Vagina (tissue), 2 donors: ENCODE measurements at regions not wholly inside any gene's neighbourhood (a gene's known extent, or its start where the extent isn't known, plus 50 kb on each side); places are given as distances from the start of the nearest gene placed in this dataset.

ENCODE experiments used
- POLR2A ChIP-seq, 2 donors: fragments of 450-650 bp; IDR thresholded peaks; one replicate each; pipeline ENCODE4 v1.6.1; 2017; ENCODE audit warnings: antibody characterized with exemption in 2 of 2, mild to moderate bottlenecking in 2 of 2, moderate library complexity in 2 of 2
- POLR2AphosphoS5 ChIP-seq, 2 donors: sonication (generic); formaldehyde crosslinking; IDR thresholded peaks; one replicate each; pipeline ENCODE4 v1.9.0; 2017; ENCODE audit warnings: antibody characterized with exemption in 2 of 2, mild to moderate bottlenecking in 2 of 2, low read depth in 1 of 2; ENCODE audit not compliant: insufficient read depth in 1 of 2
- TF ChIP-seq, protein P1 (sequence below), 3 experiments: fragments of 450-650 bp in 2 of 3; fragments of 200-600 bp in 1 of 3; sonication (generic) in 1 of 3; IDR thresholded peaks; one replicate each; pipeline ENCODE4 v1.5.1; 2017 to 2019; ENCODE audit warnings: antibody characterized with exemption in 3 of 3, mild to moderate bottlenecking in 2 of 3, moderate library complexity in 2 of 3

DNA sequence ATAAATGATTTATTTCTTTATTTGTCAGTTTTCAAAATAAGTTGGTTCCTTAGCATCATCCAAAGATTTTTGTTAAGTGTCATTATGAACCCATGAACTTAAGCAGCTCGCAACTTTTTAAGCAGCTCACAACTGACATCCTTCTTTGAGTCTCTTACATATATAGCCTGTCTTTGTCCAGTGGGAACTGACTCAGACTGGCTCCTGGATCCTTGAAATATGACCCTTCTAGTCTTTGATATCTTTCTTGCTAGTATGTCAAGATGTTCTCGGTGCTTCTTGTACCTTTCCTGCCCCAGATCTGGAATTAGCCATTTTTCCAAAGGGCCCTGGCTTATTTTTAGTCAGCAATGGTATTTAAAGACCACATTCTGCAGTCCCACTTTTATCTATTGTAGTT, 53.9 kb upstream of the ARID5B start:
- TF ChIP-seq, protein P1, sequence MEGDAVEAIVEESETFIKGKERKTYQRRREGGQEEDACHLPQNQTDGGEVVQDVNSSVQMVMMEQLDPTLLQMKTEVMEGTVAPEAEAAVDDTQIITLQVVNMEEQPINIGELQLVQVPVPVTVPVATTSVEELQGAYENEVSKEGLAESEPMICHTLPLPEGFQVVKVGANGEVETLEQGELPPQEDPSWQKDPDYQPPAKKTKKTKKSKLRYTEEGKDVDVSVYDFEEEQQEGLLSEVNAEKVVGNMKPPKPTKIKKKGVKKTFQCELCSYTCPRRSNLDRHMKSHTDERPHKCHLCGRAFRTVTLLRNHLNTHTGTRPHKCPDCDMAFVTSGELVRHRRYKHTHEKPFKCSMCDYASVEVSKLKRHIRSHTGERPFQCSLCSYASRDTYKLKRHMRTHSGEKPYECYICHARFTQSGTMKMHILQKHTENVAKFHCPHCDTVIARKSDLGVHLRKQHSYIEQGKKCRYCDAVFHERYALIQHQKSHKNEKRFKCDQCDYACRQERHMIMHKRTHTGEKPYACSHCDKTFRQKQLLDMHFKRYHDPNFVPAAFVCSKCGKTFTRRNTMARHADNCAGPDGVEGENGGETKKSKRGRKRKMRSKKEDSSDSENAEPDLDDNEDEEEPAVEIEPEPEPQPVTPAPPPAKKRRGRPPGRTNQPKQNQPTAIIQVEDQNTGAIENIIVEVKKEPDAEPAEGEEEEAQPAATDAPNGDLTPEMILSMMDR (IDR thresholded peaks at IDR 0.05): no peak
- no peak for TF ChIP-seq POLR2A (IDR thresholded peaks at IDR 0.05)
- TF ChIP-seq POLR2AphosphoS5 (IDR thresholded peaks at IDR 0.05; ENCODE audit: insufficient read depth in 1 of 2, low read depth in 1 of 2): no peak
